IMR-90 (cell line): ENCODE measurements at regions not wholly inside any gene's neighbourhood (a gene's known extent, or its start where the extent isn't known, plus 50 kb on each side); places are given as distances from the start of the nearest gene placed in this dataset.

Experiments
- MAFK ChIP-seq: IDR thresholded peaks from 2 replicates; pipeline ENCODE4 v1.6.1; 2012; ENCODE audit warnings: low read depth, low read length, improper control_type of control experiment
- SMC3 ChIP-seq: fragments of 150-350 bp; IDR thresholded peaks from 2 replicates; pipeline ENCODE4 v1.6.1; 2016; ENCODE audit warnings: low read depth, mild to moderate bottlenecking, antibody characterized with exemption, low read length, moderate library complexity
- TF ChIP-seq, protein P1 (sequence below): conservative IDR thresholded peaks from 2 replicates; pipeline ENCODE4 v1.5.1; 2012; ENCODE audit warnings: mild to moderate bottlenecking, low read depth, low read length, improper control_type of control experiment

- TF ChIP-seq MAFK (no peak), SMC3 (no peak)
- TF ChIP-seq, protein P1, sequence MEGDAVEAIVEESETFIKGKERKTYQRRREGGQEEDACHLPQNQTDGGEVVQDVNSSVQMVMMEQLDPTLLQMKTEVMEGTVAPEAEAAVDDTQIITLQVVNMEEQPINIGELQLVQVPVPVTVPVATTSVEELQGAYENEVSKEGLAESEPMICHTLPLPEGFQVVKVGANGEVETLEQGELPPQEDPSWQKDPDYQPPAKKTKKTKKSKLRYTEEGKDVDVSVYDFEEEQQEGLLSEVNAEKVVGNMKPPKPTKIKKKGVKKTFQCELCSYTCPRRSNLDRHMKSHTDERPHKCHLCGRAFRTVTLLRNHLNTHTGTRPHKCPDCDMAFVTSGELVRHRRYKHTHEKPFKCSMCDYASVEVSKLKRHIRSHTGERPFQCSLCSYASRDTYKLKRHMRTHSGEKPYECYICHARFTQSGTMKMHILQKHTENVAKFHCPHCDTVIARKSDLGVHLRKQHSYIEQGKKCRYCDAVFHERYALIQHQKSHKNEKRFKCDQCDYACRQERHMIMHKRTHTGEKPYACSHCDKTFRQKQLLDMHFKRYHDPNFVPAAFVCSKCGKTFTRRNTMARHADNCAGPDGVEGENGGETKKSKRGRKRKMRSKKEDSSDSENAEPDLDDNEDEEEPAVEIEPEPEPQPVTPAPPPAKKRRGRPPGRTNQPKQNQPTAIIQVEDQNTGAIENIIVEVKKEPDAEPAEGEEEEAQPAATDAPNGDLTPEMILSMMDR = no peak
Observed at GRCh38 chr3:22189616-22190015, 438.6 kb upstream of the ZNF385D start.
